HepG2 (cell line): ENCODE measurements at regions not wholly inside any gene's neighbourhood (a gene's known extent, or its start where the extent isn't known, plus 50 kb on each side); places are given as distances from the start of the nearest gene placed in this dataset.

ENCODE experiments used
- ATAC-seq: fragments of 200-7000 bp; cut with Tn5 transposase; 3 replicates; pipeline ENCODE4 v1.9.1; 2020; ENCODE audit warnings: mild to moderate bottlenecking, moderate library complexity
- BruUV-seq: library from RNA; stranded (reverse); fragments of 400-500 nt; replicated peaks from 2 replicates; lab custom pipeline; 2021; lab: Mats Ljungman, UMichigan
- CTCF ChIA-PET: fragments of 300-600 bp; formaldehyde crosslinking; extraction: SDS; loops from one replicate; lab custom pipeline; 2021; ENCODE audit warnings: low total read pairs, inconsistent platforms, low intra/inter-chr PET ratio; lab: Yijun Ruan, JAX
- POLR2A ChIA-PET: fragments of 350-600 bp; sonication (Branson Sonifier 250); formaldehyde crosslinking; loops from one replicate; lab custom pipeline; 2020; ENCODE audit warnings: antibody characterized with exemption, inconsistent platforms; lab: Yijun Ruan, JAX
- DNase-seq: peaks from one replicate; pipeline ENCODE4 v3.0.0-alpha.2; 2015; ENCODE audit warnings: low spot score
- FAIRE-seq: peaks from 3 replicates; lab custom pipeline; 2011; peaks lifted over from hg19 to GRCh38; lab: Jason Lieb, UNC
- H2AFZ ChIP-seq: one replicate; pipeline ENCODE4 v1.6.1; 2011; ENCODE audit warnings: low read length, inconsistent platforms
- H3K27ac ChIP-seq: fragments of 300-600 bp; 3 replicates; pipeline ENCODE4 v1.8.0; 2011; ENCODE audit warnings: mixed run types, mild to moderate bottlenecking, mixed read lengths, low read length, inconsistent platforms; ENCODE audit not compliant: insufficient read depth; ENCODE audit errors: extremely low read length
- H3K27me3 ChIP-seq, 2 experiments: fragments of 200-600 bp in 1 of 2; 2 replicates in 1 of 2; 3 replicates in 1 of 2; pipeline versions ENCODE4 v1.6.0 to v1.8.0; 2011; ENCODE audit warnings: low read length in 2 of 2, mild to moderate bottlenecking in 2 of 2, moderate library complexity in 2 of 2, inconsistent platforms in 1 of 2; ENCODE audit not compliant: insufficient read depth in 2 of 2, control insufficient read depth in 1 of 2
- H3K36me3 ChIP-seq, 2 experiments: fragments of 200-600 bp in 1 of 2; replicated peaks in 1 of 2; 2 replicates in 1 of 2; 3 replicates in 1 of 2; pipeline versions ENCODE4 v1.5.1 to v1.8.0; 2011; ENCODE audit warnings: low read length in 2 of 2, inconsistent platforms in 1 of 2; ENCODE audit not compliant: insufficient read depth in 2 of 2, control insufficient read depth in 1 of 2
- H3K4me1 ChIP-seq: 2 replicates; pipeline ENCODE4 v1.5.1; 2012; ENCODE audit warnings: low read length, inconsistent platforms; ENCODE audit not compliant: insufficient read depth
- H3K4me2 ChIP-seq: 2 replicates; pipeline ENCODE4 v1.6.0; 2011; ENCODE audit warnings: low read depth, low read length, inconsistent platforms
- H3K4me3 ChIP-seq, 3 experiments: fragments of 200-600 bp in 1 of 3; sonication (generic), shearing (Covaris generic) in 1 of 3; replicated peaks in 1 of 3; 2 replicates each; pipeline ENCODE4 v1.5.1; 2011 to 2016; ENCODE audit warnings: low read length in 3 of 3, inconsistent platforms in 2 of 3, low read depth in 2 of 3, mild to moderate bottlenecking in 2 of 3, control low read depth in 1 of 3, mixed read lengths in 1 of 3; ENCODE audit not compliant: insufficient read depth in 1 of 3
- H3K79me2 ChIP-seq: one replicate; pipeline ENCODE4 v1.6.1; 2011; ENCODE audit warnings: low read length, inconsistent platforms; ENCODE audit not compliant: insufficient read depth
- H3K9ac ChIP-seq: 2 replicates; pipeline ENCODE4 v1.6.0; 2011; ENCODE audit warnings: mild to moderate bottlenecking, low read depth, low read length, inconsistent platforms; ENCODE audit not compliant: insufficient read depth
- H3K9me3 ChIP-seq: 2 replicates; pipeline ENCODE4 v1.5.1; 2012; ENCODE audit warnings: mild to moderate bottlenecking, low read length
- H4K20me1 ChIP-seq: 2 replicates; pipeline ENCODE4 v1.6.0; 2011; ENCODE audit warnings: inconsistent platforms, mild to moderate bottlenecking, low read length, moderate library complexity; ENCODE audit not compliant: insufficient read depth
- ATM ChIP-seq: fragments of 450-650 bp; IDR thresholded peaks from 2 replicates; pipeline ENCODE4 v1.7.1; 2017; ENCODE audit warnings: mild to moderate bottlenecking, borderline replicate concordance
- DRAP1 ChIP-seq: IDR thresholded peaks from 2 replicates; pipeline ENCODE4 v1.6.1; 2016; ENCODE audit warnings: missing genetic modification reagents, missing compliant biosample characterization
- ETV6 ChIP-seq: sonication (generic); formaldehyde crosslinking; conservative IDR thresholded peaks from 2 replicates; pipeline ENCODE4 v1.4.0; 2020; ENCODE audit warnings: missing genetic modification reagents
- GABPA ChIP-seq, 2 experiments: IDR thresholded peaks; 2 replicates each; pipeline ENCODE4 v1.6.1; 2011 to 2016; ENCODE audit warnings: low read depth in 2 of 2, low read length in 1 of 2, missing biosample characterization in 1 of 2, missing genetic modification characterization in 1 of 2
- HDAC1 ChIP-seq: sonication (generic); formaldehyde crosslinking; IDR thresholded peaks from 2 replicates; pipeline ENCODE4 v1.5.1; 2020; ENCODE audit warnings: mild to moderate bottlenecking, missing genetic modification reagents
- NFIC ChIP-seq: IDR thresholded peaks from 2 replicates; pipeline ENCODE4 v1.6.1; 2012; ENCODE audit warnings: mild to moderate bottlenecking, low read length, inconsistent platforms
- NR0B2 ChIP-seq: sonication (generic); formaldehyde crosslinking; IDR thresholded peaks from 2 replicates; pipeline ENCODE4 v1.4.0; 2020; ENCODE audit warnings: mild to moderate bottlenecking, missing genetic modification reagents
- SCMH1 ChIP-seq: sonication (generic); formaldehyde crosslinking; IDR thresholded peaks from 2 replicates; pipeline ENCODE4 v1.9.0; 2021; ENCODE audit warnings: missing genetic modification reagents, mild to moderate bottlenecking, borderline replicate concordance
- SSRP1 ChIP-seq: IDR thresholded peaks from 2 replicates; pipeline ENCODE4 v1.6.1; 2016; ENCODE audit warnings: control low read depth
- TEAD3 ChIP-seq: optimal IDR thresholded peaks from 2 replicates; pipeline ENCODE3; 2016; ENCODE audit warnings: borderline replicate concordance
- ZNF597 ChIP-seq: sonication (generic); formaldehyde crosslinking; IDR thresholded peaks from 2 replicates; pipeline ENCODE4 v1.5.0; 2020; ENCODE audit warnings: missing genetic modification reagents
- ZNF781 ChIP-seq: sonication (generic); formaldehyde crosslinking; IDR thresholded peaks from 2 replicates; pipeline ENCODE4 v1.5.1; 2020; ENCODE audit warnings: borderline replicate concordance, mild to moderate bottlenecking, missing genetic modification reagents; ENCODE audit errors: not compliant biosample characterization
- ZNF883 ChIP-seq: sonication (generic); formaldehyde crosslinking; IDR thresholded peaks from 2 replicates; pipeline ENCODE4 v1.5.1; 2020; ENCODE audit warnings: mild to moderate bottlenecking, missing genetic modification reagents; ENCODE audit errors: not compliant biosample characterization
- WGBS: methylation state at CpG from one replicate; pipeline ENCODE4 v1.1.6; 2017; ENCODE audit warnings: low lambda C conversion rate; 5-methylcytosine and 5-hydroxymethylcytosine counted together
- in situ Hi-C: cut with HindIII; loops from 2 replicates; pipeline ENCODE4 v1.10.0; 2017; ENCODE audit warnings: low pct_unique_long_range_greater_than_20kb; ENCODE audit not compliant: extremely low pct_ligation_motif_present
- intact Hi-C: fragments of 100-400 bp; cut with micrococcal nuclease; formaldehyde crosslinking; loops from one replicate; pipeline ENCODE4 v1.10.0; 2022; ENCODE audit not compliant: unreplicated experiment
- TF ChIP-seq, protein P1 (sequence below): sonication (generic); formaldehyde crosslinking; IDR thresholded peaks from 2 replicates; pipeline ENCODE4 v1.5.0; 2020; ENCODE audit warnings: mild to moderate bottlenecking, missing genetic modification reagents, borderline replicate concordance
- TF ChIP-seq, protein P2 (sequence below): sonication (generic); formaldehyde crosslinking; IDR thresholded peaks from 2 replicates; pipeline ENCODE4 v1.4.0; 2020; ENCODE audit warnings: missing genetic modification reagents; ENCODE audit errors: not compliant biosample characterization

GRCh38 chr12:72792889-72793288, 520.7 kb downstream of the TRHDE start (continued):
- TF ChIP-seq, protein P1, sequence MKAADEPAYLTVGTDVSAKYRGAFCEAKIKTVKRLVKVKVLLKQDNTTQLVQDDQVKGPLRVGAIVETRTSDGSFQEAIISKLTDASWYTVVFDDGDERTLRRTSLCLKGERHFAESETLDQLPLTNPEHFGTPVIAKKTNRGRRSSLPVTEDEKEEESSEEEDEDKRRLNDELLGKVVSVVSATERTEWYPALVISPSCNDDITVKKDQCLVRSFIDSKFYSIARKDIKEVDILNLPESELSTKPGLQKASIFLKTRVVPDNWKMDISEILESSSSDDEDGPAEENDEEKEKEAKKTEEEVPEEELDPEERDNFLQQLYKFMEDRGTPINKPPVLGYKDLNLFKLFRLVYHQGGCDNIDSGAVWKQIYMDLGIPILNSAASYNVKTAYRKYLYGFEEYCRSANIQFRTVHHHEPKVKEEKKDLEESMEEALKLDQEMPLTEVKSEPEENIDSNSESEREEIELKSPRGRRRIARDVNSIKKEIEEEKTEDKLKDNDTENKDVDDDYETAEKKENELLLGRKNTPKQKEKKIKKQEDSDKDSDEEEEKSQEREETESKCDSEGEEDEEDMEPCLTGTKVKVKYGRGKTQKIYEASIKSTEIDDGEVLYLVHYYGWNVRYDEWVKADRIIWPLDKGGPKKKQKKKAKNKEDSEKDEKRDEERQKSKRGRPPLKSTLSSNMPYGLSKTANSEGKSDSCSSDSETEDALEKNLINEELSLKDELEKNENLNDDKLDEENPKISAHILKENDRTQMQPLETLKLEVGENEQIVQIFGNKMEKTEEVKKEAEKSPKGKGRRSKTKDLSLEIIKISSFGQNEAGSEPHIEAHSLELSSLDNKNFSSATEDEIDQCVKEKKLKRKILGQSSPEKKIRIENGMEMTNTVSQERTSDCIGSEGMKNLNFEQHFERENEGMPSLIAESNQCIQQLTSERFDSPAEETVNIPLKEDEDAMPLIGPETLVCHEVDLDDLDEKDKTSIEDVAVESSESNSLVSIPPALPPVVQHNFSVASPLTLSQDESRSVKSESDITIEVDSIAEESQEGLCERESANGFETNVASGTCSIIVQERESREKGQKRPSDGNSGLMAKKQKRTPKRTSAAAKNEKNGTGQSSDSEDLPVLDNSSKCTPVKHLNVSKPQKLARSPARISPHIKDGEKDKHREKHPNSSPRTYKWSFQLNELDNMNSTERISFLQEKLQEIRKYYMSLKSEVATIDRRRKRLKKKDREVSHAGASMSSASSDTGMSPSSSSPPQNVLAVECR (CRISPR knock-in tag): no peak
- TF ChIP-seq, all 625 proteins: peak for 0

DNA sequence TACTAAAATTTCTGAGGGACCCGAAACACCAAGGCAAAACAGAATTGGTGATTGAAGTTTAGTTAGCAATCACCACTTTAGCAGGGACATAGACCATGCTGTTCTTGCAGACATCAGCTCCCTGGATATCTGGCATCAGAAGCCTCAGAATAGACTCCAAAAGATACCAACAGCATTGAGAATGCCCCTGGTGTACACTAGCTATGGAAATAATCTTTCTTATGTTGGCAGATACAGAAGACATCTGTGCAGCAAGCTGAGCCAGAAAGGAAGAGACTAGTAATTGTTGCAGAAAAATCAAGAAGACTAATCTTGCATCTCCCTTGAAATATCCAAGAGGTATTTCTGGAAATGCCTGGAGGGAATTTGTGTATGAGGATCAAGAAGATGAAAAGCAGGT, 521.6 kb downstream of the TRHDE start:
- WGBS: 0% methylated on average over 1 of the region's 1 CpG
- no peak overlapping the region for H2AFZ ChIP-seq
- no peak overlapping the region for H3K9ac ChIP-seq
- intact Hi-C loops: no loop called here
- H4K20me1 ChIP-seq: no peaks in the 10 kb centered on the region
- no peaks in the 10 kb centered on the region for H3K36me3 ChIP-seq
- no peak for FAIRE-seq
- H3K79me2 ChIP-seq: no peaks in the 10 kb centered on the region
- H3K4me2 ChIP-seq: no peak overlapping the region
- no peak overlapping the region for H3K27ac ChIP-seq
- no peaks in the 10 kb centered on the region for H3K4me1 ChIP-seq
- CTCF ChIA-PET: no interaction called here
- no peak for ATAC-seq
- no peak for TF ChIP-seq DRAP1 (CRISPR knock-in tag)
- TF ChIP-seq NFIC: no peak
- no peak for TF ChIP-seq HDAC1 (CRISPR knock-in tag)
- TF ChIP-seq SSRP1 (CRISPR knock-in tag): no peak
- TF ChIP-seq ATM: no peak
- TF ChIP-seq ETV6 (CRISPR knock-in tag): no peak
- no peak for TF ChIP-seq ZNF883
- TF ChIP-seq, protein P2, sequence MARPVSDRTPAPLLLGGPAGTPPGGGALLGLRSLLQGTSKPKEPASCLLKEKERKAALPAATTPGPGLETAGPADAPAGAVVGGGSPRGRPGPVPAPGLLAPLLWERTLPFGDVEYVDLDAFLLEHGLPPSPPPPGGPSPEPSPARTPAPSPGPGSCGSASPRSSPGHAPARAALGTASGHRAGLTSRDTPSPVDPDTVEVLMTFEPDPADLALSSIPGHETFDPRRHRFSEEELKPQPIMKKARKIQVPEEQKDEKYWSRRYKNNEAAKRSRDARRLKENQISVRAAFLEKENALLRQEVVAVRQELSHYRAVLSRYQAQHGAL (CRISPR knock-in tag): no peak
- no peak for TF ChIP-seq ZNF781 (CRISPR knock-in tag)
- no peak for TF ChIP-seq TEAD3 (CRISPR knock-in tag)
- TF ChIP-seq GABPA (IDR thresholded peaks at IDR 0.05; ENCODE audit: low read depth, low read length): no peak
- TF ChIP-seq GABPA (CRISPR knock-in tag; IDR thresholded peaks at IDR 0.05; ENCODE audit: low read depth): no peak
- no peak for TF ChIP-seq SCMH1 (CRISPR knock-in tag)
- no peak for TF ChIP-seq ZNF597 (CRISPR knock-in tag)
- TF ChIP-seq NR0B2 (CRISPR knock-in tag): no peak
- no peaks in the 10 kb centered on the region for H3K27me3 ChIP-seq
- BruUV-seq: no TSS peak
- no peak overlapping the region for H3K4me3 ChIP-seq
- in situ Hi-C loops: no loop called here
- POLR2A ChIA-PET: no interaction called here
- H3K9me3 ChIP-seq: peaks cover 58% of the 10 kb centered on the region
- DNase-seq: no peak
